Liver (tissue), 3 donors: ENCODE measurements at regions not wholly inside any gene's neighbourhood (a gene's known extent, or its start where the extent isn't known, plus 50 kb on each side); places are given as distances from the start of the nearest gene placed in this dataset.

Experiments
- EGR1 ChIP-seq, 2 donors: IDR thresholded peaks; 2 replicates each; pipeline ENCODE4 v1.6.1; 2016 to 2018; ENCODE audit warnings: antibody characterized with exemption in 2 of 2, low read depth in 2 of 2
- FOXA2 ChIP-seq: IDR thresholded peaks from 2 replicates; pipeline ENCODE4 v1.6.1; 2016; ENCODE audit warnings: antibody characterized with exemption
- GABPA ChIP-seq, 2 donors: IDR thresholded peaks in 1 of 2; conservative IDR thresholded peaks in 1 of 2; 2 replicates each; pipeline ENCODE4 v1.6.1; 2016; ENCODE audit warnings: antibody characterized with exemption in 2 of 2, mild to moderate bottlenecking in 1 of 2, moderate library complexity in 1 of 2
- JUND ChIP-seq, 2 donors: IDR thresholded peaks; 2 replicates each; pipeline ENCODE4 v1.6.1; 2016; ENCODE audit warnings: antibody characterized with exemption in 2 of 2
- RAD21 ChIP-seq, 2 donors: IDR thresholded peaks; 2 replicates each; pipeline ENCODE4 v1.6.1; 2016; ENCODE audit warnings: antibody characterized with exemption in 2 of 2, mild to moderate bottlenecking in 2 of 2
- RXRA ChIP-seq, 2 donors: IDR thresholded peaks; 2 replicates each; pipeline ENCODE4 v1.6.1; 2017 to 2018; ENCODE audit warnings: antibody characterized with exemption in 2 of 2, mild to moderate bottlenecking in 1 of 2
- SP1 ChIP-seq: IDR thresholded peaks from 2 replicates; pipeline ENCODE4 v1.6.1; 2018; ENCODE audit warnings: antibody characterized with exemption, mild to moderate bottlenecking
- TAF1 ChIP-seq: conservative IDR thresholded peaks from 2 replicates; pipeline ENCODE4 v1.6.1; 2016; ENCODE audit warnings: antibody characterized with exemption, mild to moderate bottlenecking
- YY1 ChIP-seq: IDR thresholded peaks from 2 replicates; pipeline ENCODE4 v1.6.1; 2016; ENCODE audit warnings: antibody characterized with exemption, mild to moderate bottlenecking
- TF ChIP-seq, protein P1 (sequence below): fragments of 150-350 bp; IDR thresholded peaks from 2 replicates; pipeline ENCODE4 v1.5.1; 2017; ENCODE audit warnings: improper control_type of control experiment, low read depth, low read length; ENCODE audit not compliant: missing input control
- TF ChIP-seq, protein P2 (sequence below): IDR thresholded peaks from 2 replicates; pipeline ENCODE4 v1.6.1; 2016; ENCODE audit warnings: antibody characterized with exemption
- TF ChIP-seq, protein P3 (sequence below): IDR thresholded peaks from 2 replicates; pipeline ENCODE4 v1.6.1; 2016; ENCODE audit warnings: antibody characterized with exemption
- TF ChIP-seq, protein P4 (sequence below): IDR thresholded peaks from 2 replicates; pipeline ENCODE4 v1.6.1; 2016; ENCODE audit warnings: antibody characterized with exemption, mild to moderate bottlenecking
- donor health status: healthy.
- donor health status: healthy.

DNA sequence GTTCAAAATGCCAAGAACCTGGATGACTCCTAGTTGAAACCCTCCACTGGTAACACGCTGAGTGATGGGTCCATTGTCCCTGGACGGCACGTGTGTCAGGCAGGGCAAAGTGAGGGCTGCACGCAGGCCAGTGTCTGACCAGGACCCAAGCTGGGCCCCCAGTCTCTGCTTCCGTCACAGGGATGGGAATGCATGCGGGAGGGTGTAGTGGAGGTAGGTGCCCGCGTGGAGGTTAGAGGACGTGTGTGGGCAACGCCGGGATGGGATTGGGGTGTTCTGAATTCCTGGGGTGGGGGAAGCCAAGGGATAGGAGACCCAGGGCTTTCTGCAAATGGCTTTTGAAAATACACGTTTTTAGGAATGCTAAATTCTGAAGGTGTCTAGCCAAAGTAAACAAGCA is 943.3 kb downstream of the BRD1 start:
- TF ChIP-seq GABPA (IDR thresholded peaks at IDR 0.05 in 1 of 2, conservative IDR thresholded peaks at IDR 0.05 in 1 of 2) = no peak
- no peak for TF ChIP-seq JUND (IDR thresholded peaks at IDR 0.05)
- no peak for TF ChIP-seq SP1
- TF ChIP-seq, protein P1, sequence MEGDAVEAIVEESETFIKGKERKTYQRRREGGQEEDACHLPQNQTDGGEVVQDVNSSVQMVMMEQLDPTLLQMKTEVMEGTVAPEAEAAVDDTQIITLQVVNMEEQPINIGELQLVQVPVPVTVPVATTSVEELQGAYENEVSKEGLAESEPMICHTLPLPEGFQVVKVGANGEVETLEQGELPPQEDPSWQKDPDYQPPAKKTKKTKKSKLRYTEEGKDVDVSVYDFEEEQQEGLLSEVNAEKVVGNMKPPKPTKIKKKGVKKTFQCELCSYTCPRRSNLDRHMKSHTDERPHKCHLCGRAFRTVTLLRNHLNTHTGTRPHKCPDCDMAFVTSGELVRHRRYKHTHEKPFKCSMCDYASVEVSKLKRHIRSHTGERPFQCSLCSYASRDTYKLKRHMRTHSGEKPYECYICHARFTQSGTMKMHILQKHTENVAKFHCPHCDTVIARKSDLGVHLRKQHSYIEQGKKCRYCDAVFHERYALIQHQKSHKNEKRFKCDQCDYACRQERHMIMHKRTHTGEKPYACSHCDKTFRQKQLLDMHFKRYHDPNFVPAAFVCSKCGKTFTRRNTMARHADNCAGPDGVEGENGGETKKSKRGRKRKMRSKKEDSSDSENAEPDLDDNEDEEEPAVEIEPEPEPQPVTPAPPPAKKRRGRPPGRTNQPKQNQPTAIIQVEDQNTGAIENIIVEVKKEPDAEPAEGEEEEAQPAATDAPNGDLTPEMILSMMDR = no peak
- TF ChIP-seq RXRA (IDR thresholded peaks at IDR 0.05) = no peak
- TF ChIP-seq, protein P2, sequence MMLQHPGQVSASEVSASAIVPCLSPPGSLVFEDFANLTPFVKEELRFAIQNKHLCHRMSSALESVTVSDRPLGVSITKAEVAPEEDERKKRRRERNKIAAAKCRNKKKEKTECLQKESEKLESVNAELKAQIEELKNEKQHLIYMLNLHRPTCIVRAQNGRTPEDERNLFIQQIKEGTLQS = no peak
- TF ChIP-seq TAF1 = no peak
- no peak for TF ChIP-seq EGR1 (IDR thresholded peaks at IDR 0.05; ENCODE audit: low read depth in 2 of 2)
- TF ChIP-seq, protein P3, sequence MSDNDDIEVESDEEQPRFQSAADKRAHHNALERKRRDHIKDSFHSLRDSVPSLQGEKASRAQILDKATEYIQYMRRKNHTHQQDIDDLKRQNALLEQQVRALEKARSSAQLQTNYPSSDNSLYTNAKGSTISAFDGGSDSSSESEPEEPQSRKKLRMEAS = no peak
- TF ChIP-seq, protein P4, sequence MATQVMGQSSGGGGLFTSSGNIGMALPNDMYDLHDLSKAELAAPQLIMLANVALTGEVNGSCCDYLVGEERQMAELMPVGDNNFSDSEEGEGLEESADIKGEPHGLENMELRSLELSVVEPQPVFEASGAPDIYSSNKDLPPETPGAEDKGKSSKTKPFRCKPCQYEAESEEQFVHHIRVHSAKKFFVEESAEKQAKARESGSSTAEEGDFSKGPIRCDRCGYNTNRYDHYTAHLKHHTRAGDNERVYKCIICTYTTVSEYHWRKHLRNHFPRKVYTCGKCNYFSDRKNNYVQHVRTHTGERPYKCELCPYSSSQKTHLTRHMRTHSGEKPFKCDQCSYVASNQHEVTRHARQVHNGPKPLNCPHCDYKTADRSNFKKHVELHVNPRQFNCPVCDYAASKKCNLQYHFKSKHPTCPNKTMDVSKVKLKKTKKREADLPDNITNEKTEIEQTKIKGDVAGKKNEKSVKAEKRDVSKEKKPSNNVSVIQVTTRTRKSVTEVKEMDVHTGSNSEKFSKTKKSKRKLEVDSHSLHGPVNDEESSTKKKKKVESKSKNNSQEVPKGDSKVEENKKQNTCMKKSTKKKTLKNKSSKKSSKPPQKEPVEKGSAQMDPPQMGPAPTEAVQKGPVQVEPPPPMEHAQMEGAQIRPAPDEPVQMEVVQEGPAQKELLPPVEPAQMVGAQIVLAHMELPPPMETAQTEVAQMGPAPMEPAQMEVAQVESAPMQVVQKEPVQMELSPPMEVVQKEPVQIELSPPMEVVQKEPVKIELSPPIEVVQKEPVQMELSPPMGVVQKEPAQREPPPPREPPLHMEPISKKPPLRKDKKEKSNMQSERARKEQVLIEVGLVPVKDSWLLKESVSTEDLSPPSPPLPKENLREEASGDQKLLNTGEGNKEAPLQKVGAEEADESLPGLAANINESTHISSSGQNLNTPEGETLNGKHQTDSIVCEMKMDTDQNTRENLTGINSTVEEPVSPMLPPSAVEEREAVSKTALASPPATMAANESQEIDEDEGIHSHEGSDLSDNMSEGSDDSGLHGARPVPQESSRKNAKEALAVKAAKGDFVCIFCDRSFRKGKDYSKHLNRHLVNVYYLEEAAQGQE = no peak
- no peak for TF ChIP-seq YY1
- no peak for TF ChIP-seq FOXA2
- no peak for TF ChIP-seq RAD21 (IDR thresholded peaks at IDR 0.05)
